Muscle of back (tissue), 3 donors: ENCODE measurements at regions not wholly inside any gene's neighbourhood (a gene's known extent, or its start where the extent isn't known, plus 50 kb on each side); places are given as distances from the start of the nearest gene placed in this dataset.

Source experiments
- DNase-seq, 3 donors: peaks; one replicate each; pipeline versions ENCODE4 v3.0.0 to v3.0.0-alpha.2; 2013

- DNase-seq = no peak
Measured at GRCh38 chr12:43665091-43665490, 93.5 kb downstream of the PUS7L start.

- no peak for DNase-seq
Measured at GRCh38 chr12:43662736-43663135, 95.9 kb downstream of the PUS7L start.

GRCh38 chr12:43655586-43655985 lies 103.0 kb downstream of the PUS7L start:
- no peak for DNase-seq

GRCh38 chr12:43653917-43654316 lies 101.9 kb upstream of the ADAMTS20 start:
- DNase-seq = no peak

DNA sequence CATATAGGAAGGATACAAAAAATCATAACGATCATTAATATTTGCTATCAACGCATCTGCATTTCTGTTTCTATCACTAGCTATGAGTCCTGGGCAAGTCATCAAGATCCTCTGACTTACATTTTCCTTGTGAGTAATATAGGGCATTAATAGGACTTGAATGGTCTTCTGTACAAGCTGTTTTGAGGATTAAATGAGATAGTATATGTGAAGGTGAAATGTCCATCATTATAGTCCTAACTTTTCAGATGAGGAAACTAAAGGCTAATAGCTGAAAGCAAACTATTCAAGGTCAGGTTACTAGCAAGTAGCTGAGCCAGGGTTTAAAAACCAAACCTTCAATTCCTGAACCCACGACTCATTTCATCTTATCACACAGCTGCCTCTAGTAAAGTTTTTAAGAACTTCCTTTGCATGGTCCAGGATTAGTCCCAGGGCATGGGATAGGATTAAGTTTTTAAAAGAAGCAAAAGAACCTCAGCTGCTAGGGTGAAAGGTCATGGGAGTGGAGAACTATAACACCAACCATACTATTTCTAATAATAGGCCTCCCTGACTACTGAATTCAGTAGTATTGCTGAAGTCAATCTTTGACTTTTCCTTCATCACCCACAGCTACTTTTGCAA lies 101.4 kb upstream of the ADAMTS20 start:
- no peak for DNase-seq

GRCh38 chr12:43648636-43649035 lies 96.6 kb upstream of the ADAMTS20 start:
- no peak for DNase-seq

DNA sequence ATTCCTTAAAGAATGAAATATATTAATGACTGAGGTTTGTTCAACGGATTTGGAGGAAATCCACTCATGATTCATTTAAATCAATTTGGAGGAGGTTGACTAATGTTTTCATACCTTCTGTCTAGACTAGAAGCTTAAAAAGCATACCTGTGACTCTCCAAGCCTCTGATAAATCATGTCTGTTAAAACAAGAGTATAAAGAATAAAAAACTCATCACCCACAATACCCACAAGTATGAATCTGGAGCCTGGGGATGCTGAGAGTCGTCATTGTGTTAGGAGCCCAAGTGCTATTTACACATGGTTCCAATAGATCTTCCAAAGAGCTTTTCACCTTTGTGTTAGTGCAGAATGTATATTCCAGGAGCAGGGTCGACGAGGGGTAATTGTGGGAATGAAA lies 86.8 kb upstream of the ADAMTS20 start:
- DNase-seq = no peak

DNA sequence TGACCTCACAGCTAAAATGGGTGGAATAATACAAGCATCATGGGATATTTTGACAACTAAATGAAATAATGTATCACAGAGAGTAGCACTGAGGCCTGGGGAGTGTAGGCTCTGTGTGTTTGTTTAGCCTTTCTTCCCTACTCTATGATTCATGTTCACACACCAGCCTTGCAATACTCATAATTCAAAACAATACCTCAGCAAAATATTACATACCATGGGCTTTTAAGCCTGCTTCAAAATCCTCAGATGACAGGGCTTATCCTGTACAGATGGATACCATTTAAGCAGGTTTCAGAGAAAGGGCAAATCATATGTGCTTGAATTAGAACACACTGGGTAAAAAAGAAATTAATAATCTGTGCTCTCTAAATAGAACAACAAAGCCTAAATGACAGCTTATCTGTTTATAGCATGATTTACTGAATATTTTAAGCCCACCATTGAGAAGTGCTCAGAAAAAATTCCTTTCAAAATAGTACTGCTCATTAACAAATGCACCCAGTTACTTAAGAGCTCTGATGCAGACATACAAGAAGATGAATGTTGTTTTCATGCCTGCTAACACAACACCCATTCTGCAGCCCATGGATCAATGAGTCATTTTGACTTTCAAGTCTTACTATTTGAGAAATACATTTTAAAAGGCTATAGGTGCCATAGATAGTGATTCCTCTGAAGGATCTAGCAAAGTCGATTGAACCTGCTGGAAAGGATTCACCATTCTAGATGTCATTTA lies 84.9 kb upstream of the ADAMTS20 start:
- no peak for DNase-seq

GRCh38 chr12:43621262-43621661 lies 69.3 kb upstream of the ADAMTS20 start:
- peak in 1 of 3 donors; percentile 2 for DNase-seq

DNA sequence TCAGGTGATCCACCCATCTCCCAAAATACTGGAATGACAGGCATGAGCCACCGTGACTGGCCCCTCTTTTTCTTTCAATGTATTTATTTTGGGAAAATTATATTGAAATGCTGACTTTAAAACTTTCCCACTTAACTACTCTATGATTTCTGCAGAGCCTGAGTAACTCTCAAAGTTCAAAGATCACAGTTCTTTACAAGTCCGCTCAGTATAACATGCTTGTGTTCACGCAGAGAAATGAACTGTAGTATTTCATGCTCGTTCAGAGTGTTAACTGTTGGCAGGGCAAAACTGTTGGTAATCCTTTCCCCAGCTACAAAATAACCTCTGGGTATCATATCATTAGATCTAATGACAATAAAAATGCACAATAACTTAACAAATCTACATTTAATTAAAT lies 50.7 kb upstream of the ADAMTS20 start:
- DNase-seq = no peak
